NCI-H2107 (cell line): ENCODE measurements at regions not wholly inside any gene's neighbourhood (a gene's known extent, or its start where the extent isn't known, plus 50 kb on each side); places are given as distances from the start of the nearest gene placed in this dataset.
A peak's percentile ranks its signal among the peaks of the same experiment; 100 is the strongest.

Experiments
- DNase-seq: peaks from one replicate; lab custom pipeline; 2025; lab: John Stamatoyannopoulos, UW

DNA sequence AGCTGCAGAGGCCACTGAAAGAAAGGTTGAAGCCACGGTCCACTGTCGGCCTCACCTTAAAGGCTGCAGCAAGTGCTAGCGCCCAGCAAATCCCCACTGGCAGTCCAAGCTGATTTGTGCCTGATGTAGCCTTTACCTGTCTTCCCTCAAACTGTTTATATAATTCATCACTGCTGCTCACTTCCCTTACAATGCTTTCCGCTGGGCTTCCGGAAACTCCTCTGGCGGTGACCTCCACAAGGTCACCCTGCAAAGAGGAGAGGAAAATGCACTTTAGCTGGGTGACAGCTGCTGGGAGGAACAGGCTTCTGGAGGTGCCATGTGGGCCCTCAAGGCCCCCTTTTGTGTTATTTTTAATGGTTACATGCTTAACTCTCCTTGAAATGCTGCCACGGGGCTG is 126.2 kb downstream of the CMPK2 start:
- no peak for DNase-seq

- no peak for DNase-seq
These were observed 124.5 kb downstream of the CMPK2 start for GRCh38 chr2:6741229-6741628.

GRCh38 chr2:6744038-6744437 is 121.7 kb downstream of the CMPK2 start:
- no peak for DNase-seq

DNA sequence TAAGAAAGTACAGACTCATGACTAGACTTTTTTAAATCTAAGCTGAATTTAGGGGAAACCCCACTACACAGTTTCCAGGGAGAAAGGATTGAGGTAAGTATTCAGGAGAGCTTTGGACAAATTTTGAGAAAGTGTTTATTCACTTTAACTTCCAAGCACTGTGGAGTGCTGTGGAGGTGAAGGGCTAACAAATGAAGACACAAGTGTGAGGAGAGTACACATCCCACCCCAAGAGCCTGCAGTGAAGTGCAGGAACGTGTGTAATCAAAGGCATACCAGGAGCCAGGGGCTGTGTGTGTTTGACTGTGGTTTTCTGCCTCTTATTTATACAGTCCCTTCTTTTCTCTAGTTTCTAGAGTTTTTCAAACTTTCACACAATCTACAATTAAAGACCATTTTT is 118.3 kb downstream of the CMPK2 start:
- DNase-seq, result no peak

DNA sequence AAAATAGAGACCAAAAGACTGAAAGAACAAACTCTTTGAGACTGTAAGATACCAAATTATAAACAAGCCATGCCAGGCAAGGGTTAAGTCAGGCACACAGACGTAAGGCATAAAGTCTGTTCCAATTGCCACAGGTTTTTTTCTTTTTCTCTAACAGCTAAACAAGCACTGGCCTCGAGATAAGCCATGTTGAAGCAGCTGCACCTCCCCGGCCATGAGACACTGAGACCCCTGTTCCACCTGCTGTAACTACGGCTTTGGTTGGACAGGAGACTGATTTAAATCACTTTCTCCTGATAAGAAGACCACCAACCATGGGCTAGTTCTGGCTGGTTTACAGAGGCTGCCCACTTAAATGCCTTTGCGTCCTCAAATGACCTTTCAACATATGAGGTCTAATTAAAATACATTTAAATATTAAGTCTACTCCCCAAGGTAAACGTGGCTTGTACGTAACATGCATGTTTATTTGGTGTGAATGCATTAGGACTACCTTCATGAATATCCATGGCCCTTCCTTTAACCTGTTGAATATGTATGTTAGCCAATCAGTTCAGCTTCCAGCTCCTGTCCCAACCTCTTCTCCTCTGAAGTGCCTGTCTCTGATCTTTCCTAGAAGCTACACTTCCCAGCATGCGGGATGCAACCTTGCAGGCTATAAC is 117.2 kb downstream of the CMPK2 start:
- DNase-seq, result no peak

DNA sequence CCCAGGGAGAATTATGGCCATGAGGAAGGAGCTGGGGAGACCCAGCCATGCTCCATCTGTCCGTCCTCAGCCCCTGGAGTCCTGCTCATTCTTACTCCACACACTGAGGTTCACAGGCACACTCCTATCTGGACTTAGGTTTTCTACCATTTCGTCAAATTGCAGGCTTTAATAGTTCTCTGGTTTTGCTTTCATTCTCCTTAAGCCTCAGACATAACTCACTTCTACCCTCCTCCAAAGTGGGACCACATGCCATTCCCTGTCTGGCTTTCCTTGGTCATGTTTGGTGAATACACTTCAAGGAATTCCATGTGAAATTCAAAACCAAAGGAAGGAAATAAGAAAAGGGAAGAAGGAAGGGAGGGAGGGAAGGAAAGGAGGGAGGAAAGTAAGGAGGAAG is 115.7 kb downstream of the CMPK2 start:
- DNase-seq, result no peak

DNA sequence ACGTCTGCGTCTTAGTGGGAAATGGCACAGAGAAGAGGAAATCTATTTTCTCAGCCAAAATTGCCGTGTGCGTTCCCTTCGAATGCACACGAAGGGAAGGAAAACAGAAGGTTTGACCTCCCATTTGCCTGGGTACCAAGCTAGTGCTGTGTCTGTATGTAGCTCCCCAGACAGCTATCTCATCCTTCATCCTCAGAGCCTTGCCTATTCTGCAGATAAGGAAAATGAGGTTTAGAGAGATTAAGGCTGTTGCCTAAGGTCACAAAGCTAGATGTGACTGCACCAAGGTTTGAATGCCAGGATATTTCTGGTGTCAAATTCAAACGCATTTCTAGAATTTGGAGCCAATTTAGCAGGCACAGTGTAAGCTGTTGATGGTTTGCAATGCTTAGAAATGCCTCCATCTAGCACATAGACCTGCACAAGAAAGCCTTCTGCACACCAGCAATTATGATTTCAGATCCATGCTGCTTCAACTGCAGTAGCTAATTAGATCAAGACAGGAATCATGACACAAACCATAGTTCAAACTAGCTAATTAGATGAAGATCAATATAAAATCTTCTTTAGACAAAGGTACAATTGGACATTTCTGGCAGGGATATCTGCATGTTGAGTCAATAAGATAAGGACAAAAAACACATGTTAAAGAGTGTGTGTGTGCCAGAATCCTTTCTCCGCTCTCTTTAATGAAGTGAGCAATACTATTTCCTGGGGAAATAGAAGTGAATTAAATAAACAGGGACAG is 115.1 kb downstream of the CMPK2 start:
- DNase-seq, result no peak

DNA sequence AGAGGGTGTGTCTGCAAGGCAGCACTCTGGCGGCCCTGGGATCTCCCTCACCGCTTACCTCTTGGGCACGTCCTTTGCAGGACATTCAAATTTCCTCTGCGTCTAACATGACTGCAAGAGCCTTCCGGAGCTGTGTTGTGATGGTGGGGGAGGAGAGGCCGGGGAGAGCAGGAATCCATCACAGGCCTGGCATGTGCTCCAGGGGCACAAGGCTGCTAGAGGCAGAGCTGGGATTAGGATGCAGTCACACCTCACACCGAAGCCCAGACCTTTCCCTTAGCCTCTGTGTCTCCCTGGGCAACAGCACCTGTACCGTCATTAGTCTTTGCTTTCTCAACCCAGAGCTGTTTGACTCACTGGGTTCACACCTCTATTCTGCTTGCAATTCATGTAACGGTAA is 111.3 kb downstream of the CMPK2 start:
- no peak for DNase-seq

GRCh38 chr2:6755456-6755855 is 110.3 kb downstream of the CMPK2 start:
- no peak for DNase-seq

DNA sequence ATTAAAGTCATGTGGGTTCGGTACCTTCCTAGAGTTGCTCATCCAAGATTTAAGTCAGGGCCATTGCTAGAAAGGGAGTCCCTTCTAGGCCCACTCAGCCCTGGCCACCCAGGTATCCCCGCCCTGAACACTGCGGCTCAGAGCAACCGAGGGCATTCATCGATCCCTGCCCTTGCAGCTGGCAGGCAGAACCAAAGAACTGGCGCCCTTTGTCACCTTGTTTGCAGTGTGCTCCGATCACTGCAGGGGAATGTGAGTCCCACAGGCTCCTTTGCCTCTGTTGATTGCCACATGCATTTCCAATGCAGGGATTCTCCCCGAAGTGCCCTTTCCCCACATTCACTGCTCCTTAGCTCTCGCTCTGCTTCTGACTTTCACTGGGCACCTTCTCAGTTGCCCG is 108.5 kb downstream of the CMPK2 start:
- no peak for DNase-seq

DNA sequence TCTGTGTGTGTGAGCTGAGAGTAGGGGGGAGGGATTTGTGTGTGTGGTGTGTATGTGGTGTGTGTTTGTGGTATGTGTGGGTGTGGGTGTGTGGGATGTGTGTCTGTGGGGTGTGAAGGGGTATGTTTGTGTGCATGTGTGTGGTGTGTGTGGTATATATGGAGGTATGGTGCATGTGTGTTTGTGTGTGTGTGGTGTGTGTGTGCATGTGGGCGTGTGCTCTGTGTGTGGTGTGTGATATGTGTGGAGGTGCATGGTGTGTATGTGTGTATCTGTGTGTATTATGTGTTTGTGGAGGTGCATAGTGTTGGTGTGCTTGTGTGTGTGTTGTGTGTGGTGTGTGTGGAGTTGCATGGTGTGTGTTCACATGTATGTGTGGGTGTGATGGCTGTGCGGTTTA is 106.0 kb downstream of the CMPK2 start:
- no peak for DNase-seq

GRCh38 chr2:6760132-6760531 is 105.6 kb downstream of the CMPK2 start:
- DNase-seq, result no peak

GRCh38 chr2:6764968-6765723 is 100.6 kb downstream of the CMPK2 start:
- DNase-seq, result no peak

GRCh38 chr2:6769346-6769745 is 96.4 kb downstream of the CMPK2 start:
- no peak for DNase-seq

- DNase-seq, result no peak
These were observed 95.7 kb downstream of the CMPK2 start for GRCh38 chr2:6770006-6770405.

GRCh38 chr2:6771634-6772611 is 93.8 kb downstream of the CMPK2 start:
- DNase-seq, result no peak

DNA sequence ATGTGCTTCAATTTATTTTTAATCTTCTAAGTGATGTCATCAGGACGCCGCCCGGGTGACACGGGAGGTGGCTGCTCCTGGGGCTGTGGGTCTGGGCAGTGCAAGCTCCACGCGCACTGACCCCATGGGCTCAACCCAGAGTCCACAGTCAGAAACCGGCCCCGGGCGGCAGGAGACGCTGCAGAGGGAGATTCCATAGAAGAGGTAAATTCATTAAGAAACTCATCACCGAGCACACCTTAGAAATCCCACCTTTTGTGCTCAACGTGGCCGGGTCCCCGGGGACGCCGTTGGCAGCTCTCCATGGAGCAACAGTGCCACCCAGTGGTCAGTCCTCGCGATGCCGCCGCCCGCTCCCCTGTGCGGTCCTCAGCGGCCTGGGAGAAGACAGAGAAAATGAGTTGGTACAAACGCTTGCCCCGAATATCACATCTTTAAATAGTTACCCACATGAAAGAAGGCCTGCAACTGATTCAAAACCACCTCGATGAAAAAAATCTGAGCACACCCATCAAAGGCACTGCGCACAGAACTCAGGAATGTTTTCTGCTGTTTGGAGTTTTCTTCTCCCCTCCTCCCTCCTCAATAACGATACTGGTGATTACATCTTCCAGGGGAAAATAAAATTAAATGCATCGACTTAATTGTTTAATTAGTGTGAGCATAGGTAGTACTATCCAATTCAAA is 92.6 kb downstream of the CMPK2 start:
- DNase-seq, result peak; percentile 53

- no peak for DNase-seq
These were observed 92.0 kb downstream of the CMPK2 start for GRCh38 chr2:6773694-6774044.

GRCh38 chr2:6776125-6776524 is 89.6 kb downstream of the CMPK2 start:
- DNase-seq, result no peak

DNA sequence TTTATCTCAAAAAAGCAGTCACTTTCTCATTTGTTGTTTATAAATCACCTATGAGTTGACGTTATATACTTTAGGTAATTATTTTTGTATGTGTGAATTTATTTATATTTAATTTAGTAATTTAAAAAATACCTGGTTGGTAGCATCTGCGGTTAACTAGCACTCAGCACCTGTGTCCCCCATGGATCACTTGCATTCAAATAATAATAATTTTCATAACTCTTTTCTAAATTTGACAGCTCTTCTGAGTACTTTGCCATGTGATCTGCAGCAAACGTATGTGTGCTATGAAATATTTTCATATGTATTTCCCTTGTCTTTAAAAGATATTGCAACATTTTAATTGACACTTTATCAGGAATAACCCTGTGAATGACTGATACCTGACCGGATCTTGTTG is 88.1 kb downstream of the CMPK2 start:
- no peak for DNase-seq

DNA sequence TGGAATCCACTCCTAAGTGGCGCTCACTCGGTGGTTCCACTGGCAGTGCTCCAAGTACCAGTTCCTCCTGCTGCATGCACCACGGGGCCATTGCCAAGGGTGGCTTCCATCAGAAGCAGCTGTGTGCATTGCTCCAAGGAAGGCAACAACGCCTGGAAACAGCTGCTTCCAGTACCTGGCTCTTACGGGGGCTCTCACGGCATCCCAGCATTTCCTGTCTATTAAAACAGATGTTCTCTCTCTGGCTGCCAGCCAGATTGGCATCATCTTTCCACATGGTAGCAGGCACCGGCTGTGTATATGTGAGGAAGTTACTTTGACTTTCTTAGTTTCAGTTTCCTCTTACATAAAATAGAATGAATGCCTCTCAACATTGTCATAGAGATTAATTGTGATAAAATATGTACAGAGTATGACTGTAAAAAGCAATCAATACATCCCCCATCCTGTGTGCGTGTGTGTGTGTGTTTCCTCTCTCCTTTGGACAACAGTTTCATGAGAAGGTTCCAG is 84.9 kb downstream of the CMPK2 start:
- peak; percentile 17 for DNase-seq
